CD4-positive, alpha-beta T cell (primary cell): ENCODE measurements at regions not wholly inside any gene's neighbourhood (a gene's known extent, or its start where the extent isn't known, plus 50 kb on each side); places are given as distances from the start of the nearest gene placed in this dataset.

Source experiments
- ATAC-seq: fragments of 200-7000 bp; cut with Tn5 transposase; one replicate; pipeline ENCODE4 v1.10.0; 2022; ENCODE audit warnings: mild to moderate bottlenecking; ENCODE audit not compliant: poor library complexity
- CTCF ChIA-PET: fragments of 350-600 bp; sonication (Branson Sonifier 250); formaldehyde crosslinking; loops from one replicate; lab custom pipeline; 2021; ENCODE audit warnings: antibody characterized with exemption, inconsistent platforms; lab: Charles Lee
- POLR2A ChIA-PET: fragments of 350-600 bp; sonication (Branson Sonifier 250); formaldehyde crosslinking; loops from one replicate; lab custom pipeline; 2021; ENCODE audit warnings: antibody characterized with exemption, inconsistent platforms; lab: Charles Lee
- DNase-seq, 14 experiments: peaks; one replicate each; pipeline ENCODE4 v3.0.0-alpha.2; 2013 to 2020; ENCODE audit warnings: mixed read lengths in 2 of 14
- H3K27ac ChIP-seq, 2 donors: one replicate each; pipeline versions ENCODE4 v1.5.1 to v1.7.0; 2013; ENCODE audit warnings: low read length in 2 of 2, low read depth in 1 of 2, mild to moderate bottlenecking in 1 of 2
- H3K27me3 ChIP-seq, 2 experiments: 1 replicate in 1 of 2; 2 replicates in 1 of 2; pipeline versions ENCODE4 v1.6.1 to v1.7.0; 2013; ENCODE audit warnings: low read length in 2 of 2, control low read depth in 1 of 2, mild to moderate bottlenecking in 1 of 2, moderate library complexity in 1 of 2; ENCODE audit not compliant: insufficient read depth in 2 of 2, control insufficient read depth in 1 of 2
- H3K36me3 ChIP-seq: one replicate; pipeline ENCODE4 v1.6.1; 2013; ENCODE audit warnings: low read length, control low read depth; ENCODE audit not compliant: insufficient read depth
- H3K4me1 ChIP-seq: one replicate; pipeline ENCODE4 v1.6.1; 2013; ENCODE audit warnings: low read length, control low read depth; ENCODE audit not compliant: insufficient read depth
- H3K4me3 ChIP-seq: one replicate; pipeline ENCODE4 v1.5.1; 2013; ENCODE audit warnings: mild to moderate bottlenecking, low read length, moderate library complexity
- H3K9me3 ChIP-seq, 2 experiments: 1 replicate in 1 of 2; 2 replicates in 1 of 2; pipeline versions ENCODE4 v1.6.1 to v1.7.0; 2013; ENCODE audit warnings: low read length in 2 of 2, mild to moderate bottlenecking in 2 of 2, control low read depth in 1 of 2, moderate library complexity in 1 of 2; ENCODE audit not compliant: control insufficient read depth in 1 of 2, insufficient read depth in 1 of 2
- H3K27ac Mint-ChIP-seq: one replicate; pipeline ENCODE4 v1.8.0; 2020; ENCODE audit warnings: mixed read lengths
- H3K27me3 Mint-ChIP-seq: one replicate; pipeline ENCODE4 v1.8.0; 2021; ENCODE audit warnings: mixed read lengths
- H3K36me3 Mint-ChIP-seq: one replicate; pipeline ENCODE4 v1.8.0; 2021; ENCODE audit warnings: low read depth, mixed read lengths
- H3K4me1 Mint-ChIP-seq: one replicate; pipeline ENCODE4 v1.8.0; 2021; ENCODE audit warnings: low read depth, mixed read lengths
- H3K4me3 Mint-ChIP-seq: one replicate; pipeline ENCODE4 v1.8.0; 2020; ENCODE audit warnings: mild to moderate bottlenecking, mixed read lengths
- H3K9me3 Mint-ChIP-seq: one replicate; pipeline ENCODE4 v1.8.0; 2020; ENCODE audit warnings: mixed read lengths
- CTCF ChIP-seq: fragments of 200-600 bp; IDR thresholded peaks from one replicate; pipeline ENCODE4 v1.8.0; 2022; ENCODE audit warnings: antibody characterized with exemption, mild to moderate bottlenecking
- intact Hi-C, 2 experiments: fragments of 100-400 bp; cut with DNase I in 1 of 2; cut with micrococcal nuclease in 1 of 2; formaldehyde crosslinking; loops; one replicate each; pipeline versions ENCODE4 v1.15.1 to v1.9.0; 2023 to 2025; cut with DNase I, micrococcal nuclease

- ChIA-PET CTCF (no interaction called here), POLR2A (no interaction called here)
- peaks cover 63% of the 10 kb centered on the region for H3K27me3 Mint-ChIP-seq
Measured at GRCh38 chr17:33751702-33752065, 458.6 kb upstream of the ASIC2 start.

GRCh38 chr17:33753452-33753851, 460.4 kb upstream of the ASIC2 start:
- no peak overlapping the region for H3K27ac ChIP-seq
- intact Hi-C loops, result loop anchor here (5.0 to 10.0 kb wide), 2 partner anchors 756 to 969 kb away; no protein-coding TSS in a partner anchor
- POLR2A ChIA-PET, result no interaction called here
- CTCF ChIA-PET, result no interaction called here
- Mint-ChIP-seq H3K4me3 (no peak overlapping the region), H3K9me3 (no peaks in the 10 kb centered on the region), H3K27ac (no peak overlapping the region), H3K27me3 (peaks cover 54% of the 10 kb centered on the region), H3K36me3 (no peaks in the 10 kb centered on the region), H3K4me1 (peaks cover 10% of the 10 kb centered on the region)
- no peaks in the 10 kb centered on the region for H3K36me3 ChIP-seq
- peaks cover 0 to 11% of the 10 kb centered on the region in 2 experiments for H3K9me3 ChIP-seq
- no peak for ATAC-seq
- TF ChIP-seq CTCF, result no peak
- peaks cover 22 to 36% of the 10 kb centered on the region in 2 experiments for H3K27me3 ChIP-seq
- H3K4me3 ChIP-seq, result no peak overlapping the region
- DNase-seq, result peak in 2 of 14 experiments; percentile 23 to 25
- H3K4me1 ChIP-seq, result no peaks in the 10 kb centered on the region

More at GRCh38 chr17:33751702-33752065, 458.6 kb upstream of the ASIC2 start:
- Mint-ChIP-seq H3K4me3 (no peak overlapping the region), H3K9me3 (no peaks in the 10 kb centered on the region), H3K36me3 (no peaks in the 10 kb centered on the region), H3K27ac (no peak overlapping the region), H3K4me1 (peaks cover 10% of the 10 kb centered on the region)
- no peaks in the 10 kb centered on the region for H3K4me1 ChIP-seq
- intact Hi-C loops, result loop anchor here (5.0 to 10.0 kb wide), 2 partner anchors 754 to 967 kb away; no protein-coding TSS in a partner anchor
- no peaks in the 10 kb centered on the region for H3K36me3 ChIP-seq
- no peak overlapping the region for H3K4me3 ChIP-seq
- H3K9me3 ChIP-seq, result peaks cover 0 to 11% of the 10 kb centered on the region in 2 experiments
- H3K27ac ChIP-seq, result no peak overlapping the region
- no peak for TF ChIP-seq CTCF
- DNase-seq (no peak), ATAC-seq (no peak)
- peaks cover 20 to 37% of the 10 kb centered on the region in 2 experiments for H3K27me3 ChIP-seq

- ChIA-PET CTCF (no interaction called here), POLR2A (no interaction called here)
- no peak for TF ChIP-seq CTCF
- H3K4me1 ChIP-seq, result no peaks in the 10 kb centered on the region
- Mint-ChIP-seq H3K27ac (no peak overlapping the region), H3K9me3 (no peaks in the 10 kb centered on the region), H3K4me1 (peaks cover 5% of the 10 kb centered on the region), H3K36me3 (no peaks in the 10 kb centered on the region), H3K4me3 (no peak overlapping the region), H3K27me3 (peaks cover 37% of the 10 kb centered on the region)
- H3K27ac ChIP-seq, result no peak overlapping the region
- no peaks in the 10 kb centered on the region for H3K36me3 ChIP-seq
- ATAC-seq (no peak), DNase-seq (no peak)
- no peak overlapping the region for H3K4me3 ChIP-seq
- intact Hi-C loops, result loop anchor here in 1 of 2 experiments (10.0 kb wide), 1 partner anchor 971 kb away; no protein-coding TSS in a partner anchor
- peaks cover 18 to 25% of the 10 kb centered on the region in 2 experiments for H3K27me3 ChIP-seq
- H3K9me3 ChIP-seq, result peaks cover 0 to 11% of the 10 kb centered on the region in 2 experiments
Measured at GRCh38 chr17:33756021-33756420, 462.9 kb upstream of the ASIC2 start.
